Pancreas (tissue), 10 donors: ENCODE measurements at regions not wholly inside any gene's neighbourhood (a gene's known extent, or its start where the extent isn't known, plus 50 kb on each side); places are given as distances from the start of the nearest gene placed in this dataset.

ENCODE experiments used
- ATAC-seq, 4 donors: fragments of 200-7000 bp; cut with Tn5 transposase; one replicate each; pipeline versions ENCODE4 v1.8.0 to v1.9.1; 2020; ENCODE audit warnings: mild to moderate bottlenecking in 4 of 4, moderate library complexity in 4 of 4
- DNase-seq, 6 donors: peaks; one replicate each; pipeline ENCODE4 v3.0.0-alpha.2; 2020
- FAIRE-seq: peaks from 2 replicates; lab custom pipeline; 2012; peaks lifted over from hg19 to GRCh38; lab: Jason Lieb, UNC
- H3K27ac ChIP-seq, 4 donors: fragments of 200-600 bp; sonication (generic); 1 replicate in 3 of 4; 2 replicates in 1 of 4; pipeline versions ENCODE4 v1.5.0 to v1.8.0; 2020
- H3K27me3 ChIP-seq, 4 donors: fragments of 200-600 bp; one replicate each; pipeline ENCODE4 v1.8.0; 2021
- H3K36me3 ChIP-seq, 3 donors: fragments of 200-600 bp; sonication (generic) in 1 of 3; one replicate each; pipeline versions ENCODE4 v1.5.0 to v1.8.0; 2020 to 2021
- H3K4me1 ChIP-seq, 3 donors: fragments of 200-600 bp; one replicate each; pipeline ENCODE4 v1.8.0; 2021
- H3K4me3 ChIP-seq, 4 donors: fragments of 200-600 bp; sonication (generic) in 2 of 4; one replicate each; pipeline versions ENCODE4 v1.5.0 to v1.8.0; 2020 to 2021
- H3K9me3 ChIP-seq, 4 donors: fragments of 200-600 bp; one replicate each; pipeline ENCODE4 v1.8.0; 2021
- WGBS, 2 donors: extraction: QIAGEN DNeasy Blood & Tissue Kit; methylation state at CpG; one replicate each; pipeline ENCODE4 v1.1.7; 2013; 5-methylcytosine and 5-hydroxymethylcytosine counted together
- intact Hi-C, 3 donors: fragments of 100-400 bp; cut with DNase I; formaldehyde crosslinking; loops; one replicate each; pipeline versions ENCODE4 v1.11.1 to v1.14.2; 2022
- TF ChIP-seq, protein P1 (sequence below), 4 donors: fragments of 200-600 bp; sonication (generic) in 3 of 4; IDR thresholded peaks; one replicate each; pipeline versions ENCODE4 v1.5.0 to v1.8.0; 2021; ENCODE audit warnings: antibody characterized with exemption in 4 of 4
- donor health status: healthy with polysubstance abuse.
- donor health status: DM: no; HTN: no; CAD: no; lungs with moderate emphysema.
- donor health status: DM: no; HTN: no; CAD: no.
- donor health status: control.
- donor health status: control.
- donor health status: Bipolar disorder and iron deficiency.
- donor health status: DM: yes; HTN: yes; CAD: no.
- donor health status: DM: no; HTN: no; CAD: no.
- donor health status: DM: no; HTN: no; CAD: no.
- donor health status: DM: yes; HTN: yes; CAD: no.

GRCh38 chr6:139828751-139829519 lies 454.5 kb upstream of the CITED2 start:
- Histone ChIP-seq H3K36me3 (no peaks in the 10 kb centered on the region), H3K27me3 (no peaks in the 10 kb centered on the region), H3K9me3 (no peaks in the 10 kb centered on the region), H3K4me1 (no peaks in the 10 kb centered on the region), H3K4me3 (no peak overlapping the region), H3K27ac (no peak overlapping the region)
- TF ChIP-seq, protein P1, sequence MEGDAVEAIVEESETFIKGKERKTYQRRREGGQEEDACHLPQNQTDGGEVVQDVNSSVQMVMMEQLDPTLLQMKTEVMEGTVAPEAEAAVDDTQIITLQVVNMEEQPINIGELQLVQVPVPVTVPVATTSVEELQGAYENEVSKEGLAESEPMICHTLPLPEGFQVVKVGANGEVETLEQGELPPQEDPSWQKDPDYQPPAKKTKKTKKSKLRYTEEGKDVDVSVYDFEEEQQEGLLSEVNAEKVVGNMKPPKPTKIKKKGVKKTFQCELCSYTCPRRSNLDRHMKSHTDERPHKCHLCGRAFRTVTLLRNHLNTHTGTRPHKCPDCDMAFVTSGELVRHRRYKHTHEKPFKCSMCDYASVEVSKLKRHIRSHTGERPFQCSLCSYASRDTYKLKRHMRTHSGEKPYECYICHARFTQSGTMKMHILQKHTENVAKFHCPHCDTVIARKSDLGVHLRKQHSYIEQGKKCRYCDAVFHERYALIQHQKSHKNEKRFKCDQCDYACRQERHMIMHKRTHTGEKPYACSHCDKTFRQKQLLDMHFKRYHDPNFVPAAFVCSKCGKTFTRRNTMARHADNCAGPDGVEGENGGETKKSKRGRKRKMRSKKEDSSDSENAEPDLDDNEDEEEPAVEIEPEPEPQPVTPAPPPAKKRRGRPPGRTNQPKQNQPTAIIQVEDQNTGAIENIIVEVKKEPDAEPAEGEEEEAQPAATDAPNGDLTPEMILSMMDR (IDR thresholded peaks at IDR 0.05), result no peak
- DNase-seq (no peak), ATAC-seq (no peak), FAIRE-seq (no peak)
- 83 to 90% methylated on average over 10 of the region's 10 CpGs for WGBS, 2 donors
- intact Hi-C loops, result no loop called here

- FAIRE-seq (no peak), DNase-seq (no peak), ATAC-seq (no peak)
- H3K36me3 ChIP-seq, result no peaks in the 10 kb centered on the region
- WGBS, 2 donors, result 86 to 94% methylated on average over 5 of the region's 5 CpGs
- intact Hi-C loops, result no loop called here
- TF ChIP-seq, protein P1 (IDR thresholded peaks at IDR 0.05), result no peak
- H3K9me3 ChIP-seq, result no peaks in the 10 kb centered on the region
- no peak overlapping the region for H3K4me3 ChIP-seq
- no peaks in the 10 kb centered on the region for H3K27me3 ChIP-seq
- H3K27ac ChIP-seq, result no peak overlapping the region
- H3K4me1 ChIP-seq, result no peaks in the 10 kb centered on the region
Measured at GRCh38 chr6:139825935-139826374, 451.5 kb upstream of the CITED2 start.

- no peaks in the 10 kb centered on the region for H3K27me3 ChIP-seq
- no peak for FAIRE-seq
- TF ChIP-seq, protein P1 (IDR thresholded peaks at IDR 0.05), result no peak
- H3K36me3 ChIP-seq, result no peaks in the 10 kb centered on the region
- H3K27ac ChIP-seq, result no peak overlapping the region
- 95% methylated on average over 2 of the region's 2 CpGs for WGBS, 2 donors
- DNase-seq, result no peak
- intact Hi-C loops, result no loop called here
- no peaks in the 10 kb centered on the region for H3K4me1 ChIP-seq
- no peak for ATAC-seq
- H3K9me3 ChIP-seq, result no peaks in the 10 kb centered on the region
- no peak overlapping the region for H3K4me3 ChIP-seq
Measured at GRCh38 chr6:139824864-139825263, 450.4 kb upstream of the CITED2 start.

DNA sequence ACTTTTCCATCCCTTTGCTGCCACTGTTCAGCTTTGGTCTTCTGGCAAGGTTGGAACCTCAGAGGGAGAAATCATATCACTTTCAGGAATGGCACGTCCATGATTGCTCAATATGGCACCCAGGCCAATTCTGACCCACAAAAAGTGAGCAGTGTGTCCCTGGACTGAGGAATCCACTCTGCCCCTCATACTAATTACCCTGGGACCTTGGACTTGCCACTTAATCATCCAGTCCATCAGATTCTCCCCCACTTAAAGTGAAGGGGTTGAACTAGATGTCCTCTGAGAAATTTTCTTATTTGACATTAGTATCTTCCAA lies 449.3 kb upstream of the CITED2 start:
- no peak overlapping the region for H3K4me3 ChIP-seq
- H3K27ac ChIP-seq, result no peak overlapping the region
- TF ChIP-seq, protein P1 (IDR thresholded peaks at IDR 0.05), result no peak
- H3K4me1 ChIP-seq, result no peaks in the 10 kb centered on the region
- DNase-seq (no peak), FAIRE-seq (no peak), ATAC-seq (no peak)
- WGBS, 2 donors, result 74 to 78% methylated on average over 1 of the region's 1 CpG
- H3K27me3 ChIP-seq, result no peaks in the 10 kb centered on the region
- H3K36me3 ChIP-seq, result no peaks in the 10 kb centered on the region
- intact Hi-C loops, result no loop called here
- H3K9me3 ChIP-seq, result no peaks in the 10 kb centered on the region

DNA sequence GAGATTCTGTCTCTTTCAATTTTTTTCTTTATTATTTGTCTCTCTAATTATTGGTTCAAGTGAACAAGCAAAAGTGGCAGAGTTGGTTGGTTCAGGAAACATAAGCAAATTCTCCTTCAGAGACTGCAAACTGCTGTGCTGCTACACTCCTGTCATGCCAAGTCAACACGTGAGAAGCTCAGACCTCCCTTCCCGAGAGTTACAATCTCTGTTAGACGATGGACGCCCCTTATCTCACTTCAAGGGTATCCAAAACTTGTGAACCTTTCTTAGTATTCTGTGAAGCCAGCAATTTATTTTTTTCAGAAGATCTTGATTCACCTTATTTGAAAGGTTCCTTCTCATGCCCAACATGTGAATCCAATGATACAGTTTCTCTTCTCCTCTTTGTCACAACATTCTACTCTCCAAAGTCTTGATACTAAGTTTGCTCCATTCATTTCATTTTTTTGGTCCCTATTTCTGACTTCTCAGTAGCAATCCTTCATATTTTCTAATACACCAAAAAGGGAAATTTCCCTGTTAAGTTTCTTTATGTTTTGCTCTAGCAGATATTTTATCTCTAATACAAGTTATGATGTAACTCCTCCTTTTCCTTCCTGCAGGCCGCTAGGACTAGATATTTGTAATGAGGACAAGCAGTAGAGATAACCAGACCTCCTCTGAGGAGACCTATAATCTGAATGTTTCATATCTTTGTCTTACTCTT lies 448.8 kb upstream of the CITED2 start:
- H3K4me1 ChIP-seq, result no peaks in the 10 kb centered on the region
- FAIRE-seq, result no peak
- no peak overlapping the region for H3K27ac ChIP-seq
- no peak for ATAC-seq
- WGBS, 2 donors, result 50 to 57% methylated on average over 5 of the region's 5 CpGs
- intact Hi-C loops, result no loop called here
- TF ChIP-seq, protein P1 (IDR thresholded peaks at IDR 0.05), result no peak
- H3K36me3 ChIP-seq, result no peaks in the 10 kb centered on the region
- no peaks in the 10 kb centered on the region for H3K9me3 ChIP-seq
- H3K4me3 ChIP-seq, result no peak overlapping the region
- H3K27me3 ChIP-seq, result no peaks in the 10 kb centered on the region
- DNase-seq, result no peak
